GM19467 (cell line): ENCODE measurements at regions not wholly inside any gene's neighbourhood (a gene's known extent, or its start where the extent isn't known, plus 50 kb on each side); places are given as distances from the start of the nearest gene placed in this dataset.

Experiments used
- ATAC-seq: cut with Tn5 transposase; IDR thresholded peaks from one replicate; pipeline ENCODE4 v1.9.1; 2021; ENCODE audit warnings: mild to moderate bottlenecking, moderate library complexity; ENCODE audit not compliant: unreplicated experiment

DNA sequence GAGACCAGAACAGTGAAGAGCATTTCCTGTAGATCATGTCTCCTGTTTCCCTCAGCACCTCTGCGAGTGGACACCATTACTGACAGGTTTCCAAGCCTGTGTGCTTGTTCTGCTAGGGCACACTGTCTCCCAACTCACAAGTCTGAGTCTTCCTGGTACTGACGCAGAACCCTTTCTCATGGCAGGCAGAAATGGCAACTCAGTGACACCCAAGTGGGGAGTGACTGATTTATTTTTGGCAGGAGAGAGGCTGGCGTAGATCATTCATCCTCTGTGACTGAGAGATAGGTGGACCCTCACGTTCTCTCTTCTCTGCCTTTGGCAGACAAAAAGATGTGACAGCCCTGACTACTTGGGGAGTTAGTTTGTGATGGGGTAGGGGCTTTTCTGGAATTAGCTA lies 183.4 kb downstream of the RFC3 start:
- ATAC-seq, result no peak

DNA sequence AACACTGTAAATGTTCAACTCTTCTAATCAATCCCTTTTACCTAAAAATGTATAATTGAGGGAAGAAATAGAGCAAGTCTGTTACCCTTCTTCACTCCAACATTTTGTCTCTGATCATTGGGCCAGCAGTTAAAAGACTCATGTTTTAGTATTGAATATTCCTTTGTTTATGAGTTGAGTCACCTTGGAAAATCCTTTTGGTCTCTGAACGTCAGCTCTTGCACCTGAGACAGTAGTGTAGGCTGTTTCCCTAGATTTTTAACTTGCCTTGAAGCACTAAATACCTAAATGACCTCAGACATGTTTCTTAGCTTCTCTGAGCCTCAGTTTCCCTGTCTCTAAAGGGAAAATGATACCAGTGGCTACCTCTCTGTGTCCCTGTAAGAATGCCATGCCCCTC lies 184.2 kb downstream of the RFC3 start:
- ATAC-seq, result no peak

DNA sequence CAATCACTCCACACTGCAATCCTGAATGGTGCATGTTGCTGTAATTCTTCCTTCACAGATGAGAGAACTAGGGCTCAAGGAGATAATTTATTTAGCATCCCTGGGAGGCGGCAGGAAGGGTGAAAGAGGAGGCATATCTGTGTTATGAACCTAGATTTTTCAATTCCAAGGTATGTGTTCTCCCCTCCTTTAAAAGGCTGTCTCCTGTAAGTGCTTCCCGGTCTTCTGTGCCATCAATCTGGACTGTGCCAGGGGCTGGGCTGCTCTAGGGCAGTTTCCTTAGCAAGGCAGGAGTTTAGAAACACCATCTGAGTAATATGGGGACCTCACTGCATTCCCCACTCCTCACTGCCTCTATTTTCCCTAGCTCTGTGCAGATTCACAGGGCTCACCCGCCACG lies 185.0 kb downstream of the RFC3 start:
- ATAC-seq, result no peak

DNA sequence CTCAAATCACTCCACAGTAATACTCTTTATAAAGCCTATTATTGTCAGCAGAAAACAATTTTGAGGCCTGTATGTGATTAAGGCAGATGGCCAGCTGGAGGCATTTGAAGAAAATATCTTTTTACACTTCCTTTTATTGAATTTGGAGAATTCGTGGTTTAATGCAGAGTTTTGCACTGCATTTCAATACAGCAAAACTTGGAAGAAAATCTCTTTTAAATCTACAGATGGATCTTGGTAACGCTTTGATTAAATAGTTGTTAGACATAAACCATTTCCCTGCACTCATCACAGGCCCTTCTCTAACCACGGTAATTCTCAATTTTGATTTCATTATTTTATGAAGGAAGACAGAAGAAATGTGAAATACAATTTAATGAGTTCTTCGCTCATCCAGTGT lies 185.7 kb downstream of the RFC3 start:
- ATAC-seq, result no peak

DNA sequence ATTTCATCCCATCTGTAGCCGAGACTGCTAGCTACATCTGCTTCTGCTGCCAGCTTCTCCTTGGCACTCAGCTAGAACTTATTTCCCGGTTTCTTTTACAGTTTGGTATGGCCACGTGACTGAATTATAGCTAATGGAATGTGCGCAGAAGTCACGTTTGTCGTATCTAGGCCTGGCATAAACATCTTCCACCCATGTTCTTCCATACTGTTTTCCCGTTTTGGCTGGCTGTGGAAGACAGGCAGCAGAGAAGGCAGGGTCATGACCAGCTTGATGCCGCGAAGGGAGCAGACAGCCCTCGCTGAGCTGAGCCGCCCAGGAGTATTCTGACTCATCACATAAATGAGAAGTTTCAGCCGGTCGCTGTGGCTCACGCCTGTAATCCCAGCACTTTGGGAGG lies 186.7 kb downstream of the RFC3 start:
- ATAC-seq, result no peak

DNA sequence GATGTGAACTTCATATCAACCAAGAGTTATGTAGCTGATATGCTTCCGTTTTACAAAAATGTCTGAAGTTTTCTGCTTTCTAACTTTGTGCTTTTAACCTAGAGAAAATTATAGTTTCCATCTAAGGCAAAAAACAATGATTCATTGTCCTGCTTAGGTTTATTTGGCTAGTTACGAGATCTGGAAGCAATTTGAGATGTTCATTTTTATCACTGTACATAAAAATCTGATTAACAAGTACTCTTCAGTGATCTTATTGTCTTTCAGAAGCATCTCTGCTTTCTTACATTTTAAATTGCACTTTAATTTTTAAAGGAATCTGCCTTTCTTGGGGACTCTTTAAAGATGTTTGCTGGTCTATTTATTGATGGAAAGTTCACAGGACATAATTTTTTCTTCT lies 188.1 kb downstream of the RFC3 start:
- ATAC-seq, result no peak

DNA sequence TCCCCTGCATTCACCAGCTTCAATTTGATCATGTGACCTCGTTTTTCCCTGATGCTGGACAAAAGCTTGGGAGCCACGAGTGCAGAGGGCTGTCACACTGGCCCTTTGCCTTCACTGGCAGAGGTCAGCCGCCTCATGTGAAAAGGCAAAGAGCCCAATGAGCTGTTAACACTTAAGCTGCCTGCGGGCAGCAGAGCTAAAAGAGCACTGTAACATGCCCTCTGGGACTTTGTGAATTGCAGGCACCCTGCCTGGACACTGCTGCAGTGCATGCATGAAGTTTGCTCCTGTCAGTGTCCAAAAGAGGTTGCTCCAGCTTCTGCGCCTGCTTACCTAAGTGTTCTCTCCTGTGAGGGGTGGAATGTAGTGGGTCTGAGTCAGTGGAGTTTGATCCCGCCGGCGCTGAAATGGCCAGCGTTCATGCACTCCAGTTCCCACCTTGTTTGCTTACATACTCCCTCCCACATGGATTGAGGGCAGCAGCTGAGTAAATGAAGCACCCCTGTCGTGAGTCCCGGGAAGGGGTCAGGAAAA lies 193.7 kb downstream of the RFC3 start:
- ATAC-seq, result no peak

DNA sequence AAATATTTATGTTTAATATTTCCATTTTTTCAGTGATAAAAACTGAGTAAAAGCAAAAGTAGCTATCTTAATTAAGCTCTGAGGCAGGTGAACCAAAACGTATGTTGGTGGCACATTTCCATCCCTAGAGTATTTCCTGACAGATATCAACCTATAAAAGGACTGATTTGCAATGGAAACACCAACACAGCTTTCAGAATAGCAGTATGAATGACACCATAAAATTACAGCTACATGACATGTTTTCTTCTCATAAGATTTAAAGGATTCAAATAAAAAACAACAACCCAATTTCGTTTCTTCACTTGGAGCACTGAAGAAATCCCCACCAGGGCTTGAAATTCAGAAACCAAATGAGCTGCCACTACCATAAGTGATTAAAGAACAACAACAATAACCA lies 194.4 kb downstream of the RFC3 start:
- no peak for ATAC-seq

DNA sequence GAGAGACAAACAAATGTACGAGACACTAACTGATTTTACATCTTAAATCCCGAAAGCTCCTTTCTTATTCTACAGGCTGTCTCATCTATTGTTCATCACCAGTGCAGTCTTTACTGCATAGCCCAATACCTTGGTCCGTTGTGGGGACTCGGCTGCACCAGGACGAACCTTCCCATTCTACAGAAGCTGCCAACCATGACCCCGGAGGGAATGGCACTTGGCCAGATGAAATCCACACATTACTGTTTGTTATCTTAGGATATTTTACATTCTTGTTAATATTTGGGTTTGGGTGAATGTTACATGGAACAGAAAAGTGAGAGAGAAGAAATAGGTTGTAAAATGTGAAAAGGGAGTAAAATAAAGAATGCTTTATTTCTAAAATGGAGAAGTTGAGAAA lies 195.1 kb downstream of the RFC3 start:
- ATAC-seq, result no peak

DNA sequence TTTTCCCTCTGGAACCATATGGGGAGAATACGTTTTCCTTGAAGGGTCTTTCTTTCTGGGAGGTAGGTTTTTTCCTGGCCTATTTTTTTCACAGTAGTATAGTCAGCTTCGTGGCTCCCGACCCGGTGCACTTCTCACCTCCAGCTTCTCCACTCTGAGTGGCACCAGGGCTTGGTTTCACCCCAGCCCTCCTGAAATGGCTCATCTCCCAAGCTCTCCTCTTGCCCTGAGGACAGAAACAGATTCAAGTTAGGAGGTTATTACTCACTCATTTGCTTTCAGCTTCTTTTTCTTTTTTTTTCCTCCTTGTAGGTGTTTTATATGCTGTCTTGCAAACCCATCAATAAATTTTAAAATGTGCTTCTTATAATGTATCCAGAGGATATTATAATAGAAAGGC lies 199.3 kb downstream of the RFC3 start:
- no peak for ATAC-seq

DNA sequence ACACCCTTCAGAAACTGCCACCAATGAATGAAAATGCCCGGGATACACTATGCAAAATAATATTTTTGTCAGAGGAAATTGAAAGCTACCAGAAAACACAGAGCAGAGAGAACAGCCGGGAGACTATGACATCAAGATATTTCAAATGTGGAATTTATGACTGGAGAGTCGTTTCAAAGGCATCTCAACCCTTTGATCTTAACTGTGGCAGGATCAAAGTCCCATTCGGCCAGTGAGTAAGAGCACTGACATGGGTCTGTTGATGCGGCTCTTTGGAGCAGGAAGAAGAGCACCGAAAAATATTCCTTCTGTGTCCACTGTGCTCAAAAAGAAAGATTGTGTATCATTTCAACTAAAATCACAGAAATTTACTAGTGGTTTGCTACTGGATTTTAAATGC lies 201.9 kb downstream of the RFC3 start:
- ATAC-seq, result no peak

DNA sequence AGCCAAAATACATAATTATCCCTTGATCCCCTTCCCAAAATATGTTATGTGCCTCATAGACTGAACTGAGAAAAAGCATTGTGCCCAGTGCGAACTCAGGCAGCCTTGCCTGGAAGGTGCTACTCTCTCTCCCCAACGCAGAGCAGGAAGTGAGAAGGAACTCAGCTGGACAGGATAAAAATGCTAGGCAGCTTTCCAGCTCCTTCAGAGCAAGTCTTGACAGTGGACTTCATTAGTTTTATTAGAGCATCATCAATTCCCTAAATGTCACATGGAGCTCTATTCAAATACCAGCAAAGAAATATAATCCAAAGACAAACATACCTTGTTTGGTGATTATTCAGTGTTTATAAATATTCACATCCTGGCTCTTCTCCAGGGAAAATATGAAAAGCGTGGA lies 202.4 kb downstream of the RFC3 start:
- no peak for ATAC-seq

DNA sequence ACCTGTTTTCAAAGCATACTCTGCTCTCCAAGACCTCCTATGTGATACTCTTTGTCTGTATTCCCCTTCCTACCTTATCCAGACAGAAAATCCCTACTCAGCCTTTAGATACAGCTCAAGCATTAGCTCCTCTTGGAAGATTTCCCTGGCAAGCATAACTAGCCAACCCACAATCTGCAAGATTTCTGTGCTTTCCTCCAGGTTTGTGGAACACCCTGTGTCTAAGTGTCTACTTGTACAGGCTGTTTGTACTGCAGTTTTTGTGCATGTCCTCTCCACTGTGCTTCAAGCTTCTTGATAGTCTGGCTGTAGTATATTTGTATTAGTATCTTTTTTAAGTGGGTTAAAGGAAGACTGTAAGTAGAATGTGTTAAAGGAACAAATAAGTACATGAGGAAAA lies 203.7 kb downstream of the RFC3 start:
- ATAC-seq, result no peak

DNA sequence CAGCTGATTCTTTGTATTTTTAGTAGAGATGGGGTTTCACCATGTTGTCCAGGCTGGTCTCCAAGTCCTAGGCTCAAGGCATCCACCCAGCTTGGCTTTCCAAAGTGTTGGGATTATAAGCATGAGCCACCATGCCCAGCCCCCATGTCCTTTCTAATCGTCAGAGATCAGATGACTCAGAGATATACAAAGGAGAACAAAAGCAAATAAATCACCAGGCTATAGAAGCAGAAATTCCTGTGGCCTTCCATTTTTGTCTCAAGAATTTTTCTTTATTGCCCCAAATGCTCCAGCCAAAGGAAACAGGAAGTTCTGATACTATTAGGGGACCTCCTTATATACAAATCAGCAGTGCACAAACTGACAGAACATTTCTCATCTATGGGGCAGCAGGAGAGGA lies 207.8 kb downstream of the RFC3 start:
- ATAC-seq, result no peak

DNA sequence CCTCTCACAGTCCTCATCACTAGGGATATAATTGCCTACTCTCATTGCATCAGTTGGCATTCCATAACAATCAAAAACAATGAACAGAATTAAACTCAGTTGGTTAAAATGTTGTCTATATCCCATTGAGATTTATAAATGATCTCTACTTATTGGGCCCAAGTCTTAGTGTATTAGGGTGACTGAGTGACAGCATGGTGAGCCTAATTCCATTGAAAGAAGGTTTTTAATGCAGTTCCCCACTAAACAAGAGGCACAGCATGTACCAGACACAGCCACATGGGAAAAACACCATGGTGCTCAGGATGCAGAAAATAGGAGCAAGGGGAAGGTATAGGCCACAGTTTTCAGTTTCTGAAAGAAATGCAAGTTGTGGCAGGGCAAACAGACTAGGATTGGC lies 208.4 kb downstream of the RFC3 start:
- no peak for ATAC-seq

DNA sequence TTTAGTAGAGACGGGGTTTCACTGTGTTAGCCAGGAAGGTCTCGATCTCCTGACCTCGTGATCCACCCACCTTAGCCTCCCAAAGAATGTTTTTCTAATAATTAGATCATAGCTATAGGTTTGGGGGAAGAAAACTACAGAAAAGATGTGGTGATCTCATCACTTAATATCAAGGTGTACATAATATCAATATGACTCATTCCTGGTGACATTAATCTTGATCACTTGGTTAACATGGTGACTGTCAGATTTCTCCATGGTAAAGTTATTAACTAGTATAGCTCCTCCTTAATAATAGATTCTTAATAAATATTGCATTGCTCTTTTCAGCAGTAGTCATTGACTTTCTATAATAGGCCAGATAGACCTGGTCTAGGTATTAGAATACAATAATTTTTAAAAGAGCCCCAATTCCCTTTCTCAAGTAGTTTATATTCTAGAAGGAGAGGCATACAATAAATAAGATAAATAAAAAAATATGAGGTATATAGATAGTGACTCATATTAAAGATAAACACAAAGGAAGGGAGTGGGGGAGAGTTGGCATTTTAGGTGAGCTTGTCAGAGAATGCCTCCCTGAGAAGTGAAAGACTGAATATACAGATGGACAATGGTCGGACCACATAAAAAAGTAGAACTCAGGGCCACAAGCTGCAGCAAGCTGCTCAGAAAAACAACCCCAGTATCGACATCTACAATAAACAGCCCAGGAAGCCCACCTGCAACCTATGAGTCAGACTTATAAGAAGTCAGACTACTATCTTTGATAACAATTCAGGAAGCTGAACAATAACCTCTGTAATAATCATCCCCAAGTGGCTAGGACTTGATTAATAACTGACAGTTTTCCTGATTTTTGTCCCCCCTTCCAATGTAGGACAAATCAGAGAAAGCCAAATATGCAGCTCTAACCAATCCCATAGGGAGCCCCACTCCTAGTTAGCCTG lies 210.8 kb downstream of the RFC3 start:
- no peak for ATAC-seq

DNA sequence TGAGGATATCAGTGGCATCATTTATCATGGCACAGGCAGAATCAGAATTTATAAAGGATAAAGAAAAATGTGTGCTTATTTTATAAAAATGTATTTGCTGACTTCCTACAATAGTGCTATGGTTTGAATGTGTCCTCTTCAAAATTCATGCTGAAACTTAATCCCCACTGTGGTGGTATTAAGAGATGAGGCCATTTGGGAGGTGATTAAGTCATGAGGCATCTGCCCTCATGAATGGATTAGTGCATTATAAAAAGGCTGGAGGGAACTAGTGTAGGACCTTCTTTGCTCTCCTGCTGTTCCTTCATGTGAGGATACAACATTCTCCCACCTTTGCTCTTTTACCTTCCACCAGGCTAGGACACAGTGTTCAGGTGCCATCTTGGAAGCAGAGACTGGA lies 212.8 kb downstream of the RFC3 start:
- ATAC-seq, result no peak

DNA sequence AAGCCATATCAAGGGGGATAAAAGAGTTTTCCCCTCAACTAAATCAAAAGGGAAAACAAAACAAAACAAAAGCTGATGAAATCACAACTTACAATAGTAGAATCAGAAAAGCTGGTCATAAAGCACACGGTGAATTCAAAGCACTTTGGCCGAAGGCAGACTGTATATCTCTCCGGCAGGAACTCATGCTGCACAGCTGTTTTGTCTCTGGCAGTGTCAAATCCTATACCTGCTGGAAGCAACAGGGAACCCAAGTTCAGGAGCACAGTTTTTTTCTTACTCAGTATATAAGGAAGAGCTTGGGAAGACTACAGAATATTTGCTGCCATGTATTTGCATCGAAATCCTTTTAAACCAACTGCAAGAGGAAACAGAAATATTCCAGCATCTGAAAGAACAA lies 213.7 kb downstream of the RFC3 start:
- ATAC-seq, result no peak

DNA sequence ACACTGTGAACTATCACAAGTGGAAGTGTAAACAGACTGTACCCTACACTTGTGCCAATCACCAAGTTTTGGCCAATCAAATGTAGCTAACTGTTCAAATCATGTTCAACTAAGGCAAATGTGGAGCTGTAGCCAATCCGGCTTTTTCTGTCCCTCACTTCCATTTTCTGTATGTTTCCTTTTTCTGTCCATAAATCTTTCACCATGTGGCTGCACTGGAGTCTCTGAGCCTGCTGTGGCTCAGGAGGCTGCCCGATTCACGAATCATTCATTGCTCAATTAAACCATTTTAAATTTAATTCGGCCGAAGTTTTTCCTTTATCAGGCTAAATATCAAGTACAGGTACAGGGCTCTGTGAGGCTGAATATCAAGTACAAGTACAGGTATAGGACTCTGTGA lies 216.5 kb downstream of the RFC3 start:
- ATAC-seq, result no peak

DNA sequence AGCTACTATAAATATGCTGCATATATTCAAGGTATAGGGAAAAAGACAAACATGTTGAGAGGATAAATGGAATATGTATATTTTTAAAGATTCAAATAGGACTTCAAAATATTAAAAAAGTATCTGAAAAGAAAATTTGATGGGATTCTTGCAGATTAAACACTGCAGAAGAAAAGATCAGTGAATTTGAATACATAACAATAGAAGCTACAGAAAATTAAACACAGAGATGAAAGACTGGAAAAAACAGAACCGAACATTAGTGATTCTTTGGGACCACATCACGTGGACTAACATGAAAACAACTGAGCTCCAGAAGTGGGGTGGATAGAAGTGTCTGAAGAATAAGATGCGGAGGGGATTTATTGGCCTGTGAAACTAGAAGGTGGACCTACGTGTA lies 217.2 kb downstream of the RFC3 start:
- ATAC-seq, result no peak

DNA sequence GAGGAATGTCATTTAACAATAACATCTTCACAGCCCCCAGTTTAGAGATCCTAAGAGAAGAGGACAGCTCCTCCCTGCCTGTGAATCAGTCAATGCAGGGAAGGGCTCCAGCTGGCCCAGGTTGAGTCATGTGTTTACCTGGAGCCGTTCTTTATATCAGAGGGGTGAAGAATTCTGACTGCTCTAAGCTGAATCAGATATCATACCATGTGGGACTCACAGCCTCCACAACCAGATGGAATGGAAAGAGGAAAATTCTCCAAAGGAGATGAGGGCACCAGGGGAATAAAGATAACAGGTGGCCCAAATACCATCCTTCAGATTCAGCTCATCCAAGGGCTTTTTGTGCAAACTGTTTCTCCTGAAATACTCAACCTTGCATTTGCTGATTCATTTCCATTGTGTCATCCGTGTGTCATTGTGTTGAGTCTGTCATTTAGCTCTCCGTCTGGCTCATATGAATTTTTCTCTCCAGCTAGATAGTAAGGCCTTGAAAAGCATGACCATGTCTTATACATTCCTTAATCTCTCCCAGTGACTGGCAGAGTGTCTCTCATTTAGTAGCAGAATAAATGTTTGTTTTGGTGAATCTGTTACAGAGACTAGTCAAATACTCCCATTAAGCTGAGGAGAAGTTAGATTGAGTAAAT lies 217.9 kb downstream of the RFC3 start:
- ATAC-seq, result no peak
